Neural cell (in vitro differentiated cells): ENCODE measurements at regions not wholly inside any gene's neighbourhood (a gene's known extent, or its start where the extent isn't known, plus 50 kb on each side); places are given as distances from the start of the nearest gene placed in this dataset.

Experiments used
- H2AFZ ChIP-seq: fragments of 200-600, 300-800 bp; sonication (generic), shearing (Covaris generic); 2 replicates; pipeline ENCODE4 v1.6.0; 2014; ENCODE audit warnings: low read depth, mild to moderate bottlenecking, antibody characterized with exemption, low read length, moderate library complexity
- H3F3A ChIP-seq: fragments of 200-600 bp; shearing (Covaris generic); 2 replicates; pipeline ENCODE4 v1.6.1; 2016; ENCODE audit warnings: mild to moderate bottlenecking, moderate library complexity, mixed read lengths, antibody characterized with exemption, low read length; ENCODE audit not compliant: insufficient read depth, poor library complexity, severe bottlenecking
- H3K27ac ChIP-seq: fragments of 200-600, 300-800 bp; sonication (generic), shearing (Covaris generic); 2 replicates; pipeline ENCODE4 v1.5.1; 2014; ENCODE audit warnings: mild to moderate bottlenecking, low read length, moderate library complexity
- H3K27me3 ChIP-seq: fragments of 300-800, 200-600 bp; sonication (generic), shearing (Covaris generic); 2 replicates; pipeline ENCODE4 v1.6.0; 2014; ENCODE audit warnings: mild to moderate bottlenecking, low read depth, low read length, moderate library complexity; ENCODE audit not compliant: insufficient read depth
- H3K36me3 ChIP-seq: fragments of 300-800, 200-600 bp; sonication (generic), shearing (Covaris generic); 2 replicates; pipeline ENCODE4 v1.5.1; 2014; ENCODE audit warnings: mild to moderate bottlenecking, antibody characterized with exemption, low read length, moderate library complexity; ENCODE audit not compliant: insufficient read depth
- H3K4me2 ChIP-seq: fragments of 300-800, 200-600 bp; sonication (generic), shearing (Covaris generic); 2 replicates; pipeline ENCODE4 v1.6.0; 2014; ENCODE audit warnings: mild to moderate bottlenecking, low read length
- H3K4me3 ChIP-seq: fragments of 300-800, 200-600 bp; sonication (generic), shearing (Covaris generic); 2 replicates; pipeline ENCODE4 v1.5.1; 2014; ENCODE audit warnings: mild to moderate bottlenecking, low read length, moderate library complexity
- H3K79me2 ChIP-seq: fragments of 200-600 bp; shearing (Covaris generic); replicated peaks from 2 replicates; pipeline ENCODE4 v1.6.0; 2014; ENCODE audit warnings: mild to moderate bottlenecking, low read length, moderate library complexity; ENCODE audit not compliant: insufficient read depth
- H3K9ac ChIP-seq: fragments of 300-800, 200-600 bp; sonication (generic), shearing (Covaris generic); 2 replicates; pipeline ENCODE4 v1.6.1; 2016; ENCODE audit warnings: mild to moderate bottlenecking, low read length, mixed read lengths
- H3K9me2 ChIP-seq: fragments of 200-600 bp; shearing (Covaris generic); 2 replicates; pipeline ENCODE4 v1.6.1; 2016; ENCODE audit warnings: mild to moderate bottlenecking, low read length, mixed read lengths; ENCODE audit not compliant: insufficient read depth
- H3K9me3 ChIP-seq: fragments of 200-600, 300-800 bp; sonication (generic), shearing (Covaris generic); 2 replicates; pipeline ENCODE4 v1.6.1; 2016; ENCODE audit warnings: mild to moderate bottlenecking, mixed run types, low read length, moderate library complexity, mixed read lengths
- H4K20me1 ChIP-seq: fragments of 200-600 bp; shearing (Covaris generic); 2 replicates; pipeline ENCODE4 v1.6.1; 2016; ENCODE audit warnings: mild to moderate bottlenecking, mixed run types; ENCODE audit not compliant: insufficient read depth
- CTCF ChIP-seq: fragments of 450-650 bp; IDR thresholded peaks from 2 replicates; pipeline ENCODE4 v1.5.1; 2014; ENCODE audit warnings: antibody characterized with exemption, mild to moderate bottlenecking, moderate library complexity; ENCODE audit not compliant: poor library complexity, severe bottlenecking
- EP300 ChIP-seq: fragments of 450-650 bp; conservative IDR thresholded peaks from 2 replicates; pipeline ENCODE4 v1.6.1; 2014; ENCODE audit warnings: antibody characterized with exemption, mild to moderate bottlenecking, moderate library complexity; ENCODE audit not compliant: poor library complexity, severe bottlenecking
- EZH2 ChIP-seq: fragments of 200-600, 300-800 bp; shearing (Covaris generic), sonication (generic); IDR thresholded peaks from 2 replicates; pipeline ENCODE4 v1.6.1; 2014; ENCODE audit warnings: antibody characterized with exemption, low read length, borderline replicate concordance, mild to moderate bottlenecking; ENCODE audit not compliant: insufficient read depth, poor library complexity, severe bottlenecking
- MXI1 ChIP-seq: fragments of 450-650 bp; conservative IDR thresholded peaks from 2 replicates; pipeline ENCODE4 v1.6.1; 2014; ENCODE audit warnings: antibody characterized with exemption, mild to moderate bottlenecking; ENCODE audit not compliant: poor library complexity, severe bottlenecking
- POLR2AphosphoS5 ChIP-seq: IDR thresholded peaks from 2 replicates; pipeline ENCODE4 v1.6.1; 2012
- RAD21 ChIP-seq: fragments of 450-650 bp; conservative IDR thresholded peaks from 2 replicates; pipeline ENCODE4 v1.6.1; 2014; ENCODE audit warnings: antibody characterized with exemption, mild to moderate bottlenecking, moderate library complexity
- REST ChIP-seq: IDR thresholded peaks from 2 replicates; pipeline ENCODE4 v1.6.1; 2012; ENCODE audit warnings: borderline replicate concordance
- SMC3 ChIP-seq: fragments of 450-650 bp; conservative IDR thresholded peaks from 2 replicates; pipeline ENCODE4 v1.6.1; 2014; ENCODE audit warnings: antibody characterized with exemption, mild to moderate bottlenecking, moderate library complexity; ENCODE audit not compliant: poor library complexity
- TAF1 ChIP-seq: IDR thresholded peaks from 2 replicates; pipeline ENCODE4 v1.6.1; 2012; ENCODE audit warnings: low read depth

- Histone ChIP-seq H3K9ac (no peak overlapping the region), H3K36me3 (no peaks in the 10 kb centered on the region), H3K9me2 (no peaks in the 10 kb centered on the region), H3K4me3 (no peak overlapping the region), H3K9me3 (no peaks in the 10 kb centered on the region), H3K79me2 (no peaks in the 10 kb centered on the region), H2AFZ (no peak overlapping the region), H3K27ac (no peak overlapping the region), H3F3A (no peaks in the 10 kb centered on the region), H3K4me2 (no peak overlapping the region), H4K20me1 (no peaks in the 10 kb centered on the region), H3K27me3 (no peaks in the 10 kb centered on the region)
- TF ChIP-seq MXI1: no peak
- no peak for TF ChIP-seq RAD21
- TF ChIP-seq EP300: no peak
- TF ChIP-seq CTCF: no peak
- no peak for TF ChIP-seq EZH2
- no peak for TF ChIP-seq POLR2AphosphoS5
- no peak for TF ChIP-seq REST
- TF ChIP-seq TAF1: no peak
- no peak for TF ChIP-seq SMC3
These were observed 180.9 kb downstream of the REEP3 start for GRCh38 chr10:63702092-63702491.

- H3K36me3 ChIP-seq: no peaks in the 10 kb centered on the region
- no peak overlapping the region for H3K27ac ChIP-seq
- H3K4me2 ChIP-seq: no peak overlapping the region
- H3K9me3 ChIP-seq: no peaks in the 10 kb centered on the region
- H3F3A ChIP-seq: no peaks in the 10 kb centered on the region
- no peak overlapping the region for H2AFZ ChIP-seq
- TF ChIP-seq CTCF: no peak
- TF ChIP-seq POLR2AphosphoS5: no peak
- no peak for TF ChIP-seq SMC3
- no peak for TF ChIP-seq REST
- no peak for TF ChIP-seq EZH2
- TF ChIP-seq TAF1: no peak
- TF ChIP-seq MXI1: no peak
- no peak for TF ChIP-seq EP300
- no peak for TF ChIP-seq RAD21
- H3K79me2 ChIP-seq: no peaks in the 10 kb centered on the region
- H3K9me2 ChIP-seq: no peaks in the 10 kb centered on the region
- no peak overlapping the region for H3K9ac ChIP-seq
- no peaks in the 10 kb centered on the region for H4K20me1 ChIP-seq
- H3K4me3 ChIP-seq: no peak overlapping the region
- H3K27me3 ChIP-seq: no peaks in the 10 kb centered on the region
These were observed 182.0 kb downstream of the REEP3 start for GRCh38 chr10:63703113-63703670.
